Adipocyte (in vitro differentiated cells): ENCODE measurements at regions not wholly inside any gene's neighbourhood (a gene's known extent, or its start where the extent isn't known, plus 50 kb on each side); places are given as distances from the start of the nearest gene placed in this dataset.
"Not testable (repeated sequence)": the region's sequence is repeated elsewhere in the genome, so short reads cannot be mapped to it uniquely, and the experiment has no call there.

ENCODE experiments used
- DNase-seq: peaks from one replicate; pipeline ENCODE4 v3.0.0-alpha.2; 2015; ENCODE audit warnings: low read depth
- H3K27me3 ChIP-seq: replicated peaks from 2 replicates; pipeline ENCODE4 v1.7.0; 2013; ENCODE audit warnings: mild to moderate bottlenecking, low read length, moderate library complexity; ENCODE audit not compliant: control insufficient read depth, insufficient read depth
- H3K36me3 ChIP-seq: 2 replicates; pipeline ENCODE4 v1.7.0; 2013; ENCODE audit warnings: low read length, mild to moderate bottlenecking, moderate library complexity; ENCODE audit not compliant: control insufficient read depth, insufficient read depth, severe bottlenecking
- H3K4me1 ChIP-seq: 2 replicates; pipeline ENCODE4 v1.7.0; 2013; ENCODE audit warnings: mild to moderate bottlenecking, low read length, moderate library complexity; ENCODE audit not compliant: control insufficient read depth, insufficient read depth
- H3K4me3 ChIP-seq: 2 replicates; pipeline ENCODE4 v1.7.0; 2013; ENCODE audit warnings: mild to moderate bottlenecking, low read length, moderate library complexity
- H3K9ac ChIP-seq: 2 replicates; pipeline ENCODE4 v1.7.0; 2013; ENCODE audit warnings: mild to moderate bottlenecking, low read length, moderate library complexity
- H3K9me3 ChIP-seq: 2 replicates; pipeline ENCODE4 v1.7.0; 2013; ENCODE audit warnings: mild to moderate bottlenecking, low read length, moderate library complexity; ENCODE audit not compliant: control insufficient read depth

DNA sequence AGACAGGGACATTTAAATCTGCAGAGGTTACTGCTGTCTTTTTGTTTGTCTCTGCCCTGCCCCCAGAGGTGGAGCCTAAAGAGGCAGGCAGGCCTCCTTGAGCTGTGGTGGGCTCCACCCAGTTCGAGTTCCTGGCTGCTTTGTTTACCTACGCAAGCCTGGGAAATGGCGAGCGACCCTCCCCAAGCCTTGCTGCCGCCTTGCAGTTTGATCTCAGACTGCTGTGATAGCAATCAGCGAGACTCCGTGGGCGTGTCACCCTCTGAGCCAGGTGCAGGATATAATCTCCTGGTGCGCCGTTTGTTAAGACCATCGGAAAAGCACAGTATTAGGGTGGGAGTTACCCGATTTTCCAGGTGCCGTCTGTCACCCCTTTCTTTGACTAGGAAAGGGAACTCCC, 93.3 kb downstream of the ANKRD30BL start:
- not testable (repeated sequence) for H3K4me3 ChIP-seq, H3K9ac ChIP-seq, H3K27me3 ChIP-seq, DNase-seq, H3K9me3 ChIP-seq, H3K36me3 ChIP-seq, H3K4me1 ChIP-seq

DNA sequence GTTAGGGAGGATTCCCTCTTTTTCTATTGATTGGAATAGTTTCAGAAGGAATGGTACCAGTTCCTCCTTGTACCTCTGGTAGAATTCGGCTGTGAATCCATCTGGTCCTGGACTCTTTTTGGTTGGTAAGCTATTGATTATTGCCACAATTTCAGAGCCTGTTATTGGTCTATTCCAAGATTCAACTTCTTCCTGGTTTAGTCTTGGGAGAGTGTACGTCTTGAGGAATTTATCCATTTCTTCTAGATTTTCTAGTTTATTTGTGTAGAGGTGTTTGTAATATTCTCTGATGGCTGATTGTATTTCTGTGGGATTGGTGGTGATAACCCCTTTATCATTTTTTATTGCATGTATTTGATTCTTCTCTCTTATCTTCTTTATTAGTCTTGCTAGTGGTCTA, 96.4 kb downstream of the ANKRD30BL start:
- not testable (repeated sequence) for H3K4me1 ChIP-seq, H3K9me3 ChIP-seq, H3K27me3 ChIP-seq, H3K36me3 ChIP-seq, H3K4me3 ChIP-seq, H3K9ac ChIP-seq
- peak; percentile 8 for DNase-seq

DNA sequence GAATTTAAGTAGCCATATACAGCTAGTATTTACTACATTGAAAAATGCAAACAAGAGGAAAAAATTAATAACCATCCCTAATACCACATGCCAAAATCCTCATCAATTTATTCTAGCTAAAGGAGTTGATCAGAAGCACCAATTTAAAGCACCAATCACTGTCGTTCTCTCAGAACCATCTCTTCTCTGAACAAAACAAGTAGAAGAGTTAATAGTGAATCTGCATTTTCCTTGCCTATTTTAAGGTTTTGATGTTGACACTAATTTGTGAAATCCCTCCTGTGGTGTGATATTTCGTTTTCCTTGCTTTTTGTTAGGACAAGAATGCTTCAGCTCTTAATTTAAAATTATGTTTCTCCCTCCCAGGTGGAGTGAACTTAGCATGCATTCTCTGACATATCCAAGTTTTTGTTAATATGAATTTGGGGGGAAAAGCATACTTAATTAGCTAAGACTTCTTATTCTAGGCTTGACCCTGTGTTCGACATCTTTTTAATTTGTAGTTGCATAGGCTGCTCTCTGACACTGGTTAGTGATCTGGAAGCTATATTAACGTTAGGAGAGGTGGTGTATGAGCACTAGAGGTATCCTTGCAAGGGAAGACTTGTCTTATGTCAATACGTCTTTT, 122.0 kb downstream of the ANKRD30BL start:
- H3K4me3 ChIP-seq, H3K9me3 ChIP-seq, DNase-seq, H3K4me1 ChIP-seq, H3K9ac ChIP-seq, H3K36me3 ChIP-seq: not testable (repeated sequence)
- peaks cover 16% of the 10 kb centered on the region for H3K27me3 ChIP-seq

DNA sequence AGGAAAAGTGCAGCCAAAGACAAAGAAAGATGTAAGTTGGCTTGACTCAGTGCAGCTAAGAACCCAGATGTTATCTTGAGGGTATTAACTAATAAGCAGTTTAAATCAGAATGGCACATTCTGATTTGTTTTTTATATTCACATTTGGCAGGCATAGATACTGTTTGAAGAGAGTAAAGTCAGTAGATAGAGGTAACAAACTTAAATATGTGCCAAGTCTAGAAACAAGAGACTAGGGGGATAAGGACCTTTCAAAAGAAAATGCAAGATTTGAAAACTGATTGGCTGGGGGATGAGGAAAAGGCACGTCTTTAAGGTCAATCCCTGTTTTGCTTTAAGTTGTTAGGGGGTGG, 122.9 kb downstream of the ANKRD30BL start:
- peaks cover 16% of the 10 kb centered on the region for H3K27me3 ChIP-seq
- H3K9me3 ChIP-seq, H3K36me3 ChIP-seq, DNase-seq, H3K4me1 ChIP-seq, H3K9ac ChIP-seq: not testable (repeated sequence)
- peak overlapping the region; percentile 68 for H3K4me3 ChIP-seq

DNA sequence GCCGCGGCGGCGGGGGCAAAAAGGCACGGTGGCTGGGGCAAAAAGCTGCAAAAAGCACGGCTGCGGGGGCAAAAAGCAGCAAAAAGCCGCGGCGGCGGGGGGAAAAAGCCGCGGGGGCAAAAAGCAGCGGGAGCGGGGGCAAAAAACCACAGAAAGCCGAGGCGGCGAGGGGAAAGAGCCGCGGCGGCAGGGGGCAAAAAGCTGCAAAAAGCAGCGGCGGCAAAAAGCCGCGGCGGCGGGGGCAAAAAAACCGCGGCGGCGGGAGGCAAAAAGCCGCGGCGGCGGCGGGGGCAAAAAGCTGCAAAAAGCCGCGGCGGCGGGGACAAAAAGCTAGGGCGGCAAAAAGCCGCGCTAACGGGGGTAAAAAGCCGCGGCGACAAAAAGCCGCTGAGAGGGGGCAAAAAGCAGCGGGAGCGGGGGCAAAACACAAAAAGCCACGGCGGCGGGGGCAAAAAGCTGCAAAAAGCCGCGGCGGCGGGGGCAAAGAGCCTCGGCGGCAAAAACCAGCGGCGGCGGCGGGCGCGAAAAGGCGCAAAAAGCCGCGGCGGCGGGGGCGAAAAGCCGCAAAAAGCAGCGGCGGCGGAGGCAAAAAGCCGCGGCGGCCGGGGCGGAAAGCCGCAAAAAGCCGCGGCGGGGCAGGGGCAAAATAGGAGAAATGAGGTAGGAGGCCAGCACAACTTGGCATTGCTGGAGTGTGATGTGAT, 123.4 kb downstream of the ANKRD30BL start:
- DNase-seq, result peak; percentile 4
- Histone ChIP-seq H3K4me3 (peak overlapping the region; percentile 68), H3K4me1 (no peaks in the 10 kb centered on the region), H3K27me3 (peaks cover 16% of the 10 kb centered on the region), H3K9me3 (peaks cover 2% of the 10 kb centered on the region), H3K9ac (no peak overlapping the region), H3K36me3 (no peaks in the 10 kb centered on the region)

DNA sequence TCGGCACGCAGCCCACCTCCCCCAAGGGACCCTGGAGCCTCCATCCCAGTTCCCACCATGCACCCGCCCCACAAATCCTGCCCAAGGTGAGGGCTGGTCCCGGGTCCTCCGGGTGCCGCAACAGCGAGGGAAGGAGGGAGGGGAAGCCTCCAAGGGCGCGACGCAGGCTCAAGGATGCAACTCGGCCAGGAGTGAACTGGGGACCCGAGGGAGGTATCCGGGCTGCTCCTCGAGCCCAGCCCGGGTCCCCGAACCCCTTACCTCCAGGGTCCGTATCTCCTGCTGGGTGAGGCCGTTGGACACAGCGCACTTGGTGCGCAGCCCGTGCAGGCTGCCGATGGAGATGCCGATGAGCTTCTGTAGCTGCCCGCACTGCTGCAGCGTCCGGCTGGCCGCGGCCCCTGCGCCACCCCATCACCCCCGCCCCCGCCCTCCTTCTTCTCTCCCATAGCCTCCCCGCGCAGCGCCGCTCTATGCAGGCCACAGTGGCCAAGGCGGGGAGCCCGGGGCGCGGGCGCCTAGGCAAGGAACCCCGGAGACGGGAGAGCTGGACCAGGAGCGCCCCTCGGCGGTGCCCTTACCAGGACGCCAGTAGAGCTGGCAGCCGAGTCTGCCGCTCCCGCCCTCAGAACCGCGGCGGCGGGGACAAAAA, 124.1 kb downstream of the ANKRD30BL start:
- DNase-seq, result peak; percentile 38
- H3K36me3 ChIP-seq, result no peaks in the 10 kb centered on the region
- no peak overlapping the region for H3K9ac ChIP-seq
- no peaks in the 10 kb centered on the region for H3K4me1 ChIP-seq
- H3K27me3 ChIP-seq, result peaks cover 16% of the 10 kb centered on the region
- peaks cover 3% of the 10 kb centered on the region for H3K9me3 ChIP-seq
- H3K4me3 ChIP-seq, result peak overlapping the region; percentile 68

DNA sequence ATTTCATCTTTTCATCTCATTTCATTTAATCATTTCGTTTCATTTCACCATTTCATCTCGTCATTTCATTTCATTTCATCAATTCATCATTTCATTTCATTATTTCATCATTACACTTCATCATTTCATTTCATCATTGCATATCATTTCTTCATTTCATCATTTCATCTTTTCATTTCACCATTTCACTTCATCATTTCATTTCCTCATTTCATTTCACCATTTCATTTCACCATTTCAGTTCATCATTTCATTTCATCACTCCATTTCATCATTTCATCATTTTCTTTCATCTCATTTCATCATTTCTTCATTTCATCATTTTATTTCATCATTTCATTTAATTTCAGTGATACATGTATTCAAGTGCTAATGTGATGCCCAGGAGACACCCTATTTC, 127.1 kb downstream of the ANKRD30BL start:
- Histone ChIP-seq H3K4me1 (no peaks in the 10 kb centered on the region), H3K36me3 (no peaks in the 10 kb centered on the region), H3K27me3 (peaks cover 12% of the 10 kb centered on the region), H3K9ac (no peak overlapping the region), H3K4me3 (no peak overlapping the region), H3K9me3 (peaks cover 3% of the 10 kb centered on the region)
- DNase-seq, result no peak

DNA sequence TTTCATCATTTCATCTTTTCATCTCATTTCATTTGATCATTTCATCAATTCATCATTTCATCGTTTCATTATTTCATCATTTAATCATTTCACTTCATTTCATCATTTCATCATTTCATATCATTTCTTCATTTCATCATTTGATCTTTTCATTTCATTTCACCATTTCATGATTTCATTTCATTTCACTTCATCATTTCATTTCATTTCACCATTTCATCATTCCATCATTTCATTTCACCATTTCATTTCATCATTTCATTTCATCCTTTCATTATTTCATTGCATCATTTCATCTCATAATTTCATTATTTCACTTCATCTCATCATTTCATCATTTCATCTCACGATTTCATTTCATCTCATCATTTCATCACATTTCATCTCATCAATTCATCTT, 127.8 kb downstream of the ANKRD30BL start:
- Histone ChIP-seq H3K9ac (no peak overlapping the region), H3K4me1 (no peaks in the 10 kb centered on the region), H3K4me3 (no peak overlapping the region), H3K36me3 (no peaks in the 10 kb centered on the region), H3K9me3 (peaks cover 3% of the 10 kb centered on the region), H3K27me3 (peaks cover 10% of the 10 kb centered on the region)
- DNase-seq, result no peak

DNA sequence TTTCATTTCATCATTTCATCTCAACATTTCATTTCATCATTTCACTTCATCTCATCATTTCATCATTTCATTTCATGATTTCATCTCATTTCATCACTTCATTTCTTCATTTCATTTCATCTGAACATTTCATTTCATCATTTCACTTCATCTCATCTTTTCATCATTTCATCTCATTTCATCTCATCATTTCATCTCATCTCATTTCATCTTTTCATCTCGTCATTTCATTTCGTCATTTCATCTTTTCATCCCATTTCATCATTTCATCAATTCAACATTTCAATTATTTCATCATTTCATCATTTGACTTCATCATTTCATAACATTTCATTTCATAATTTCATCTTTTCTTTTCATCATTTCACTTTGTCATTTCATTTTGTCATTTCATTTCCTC, 128.4 kb downstream of the ANKRD30BL start:
- no peak for DNase-seq
- no peak overlapping the region for H3K9ac ChIP-seq

DNA sequence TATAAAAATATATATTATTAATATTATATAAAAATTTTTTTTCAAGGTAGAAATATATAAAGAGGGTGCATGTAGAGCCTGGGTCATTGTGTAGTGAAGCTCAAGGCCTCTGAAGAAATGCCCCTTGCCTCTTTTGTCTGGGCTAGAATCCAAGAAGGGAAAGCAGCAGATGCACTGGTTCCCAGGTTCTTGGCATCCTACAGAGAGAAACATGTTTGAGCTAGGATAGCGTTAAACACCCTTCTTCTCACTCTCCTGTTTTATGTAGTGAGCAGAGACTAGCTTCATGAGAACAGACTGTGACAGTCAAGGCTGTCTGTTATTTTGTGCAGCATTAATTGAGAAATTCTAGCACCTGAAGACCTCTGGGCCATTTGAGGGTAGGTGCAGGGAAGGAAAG, 149.7 kb downstream of the ANKRD30BL start:
- H3K36me3 ChIP-seq, H3K27me3 ChIP-seq, H3K9me3 ChIP-seq, H3K9ac ChIP-seq, DNase-seq, H3K4me1 ChIP-seq, H3K4me3 ChIP-seq: not testable (repeated sequence)

More for the DNA sequence above, 128.4 kb downstream of the ANKRD30BL start:
- peaks cover 3% of the 10 kb centered on the region for H3K9me3 ChIP-seq
- no peak overlapping the region for H3K4me3 ChIP-seq
- H3K27me3 ChIP-seq, result peaks cover 7% of the 10 kb centered on the region
- H3K4me1 ChIP-seq, result no peaks in the 10 kb centered on the region
- no peaks in the 10 kb centered on the region for H3K36me3 ChIP-seq

DNA sequence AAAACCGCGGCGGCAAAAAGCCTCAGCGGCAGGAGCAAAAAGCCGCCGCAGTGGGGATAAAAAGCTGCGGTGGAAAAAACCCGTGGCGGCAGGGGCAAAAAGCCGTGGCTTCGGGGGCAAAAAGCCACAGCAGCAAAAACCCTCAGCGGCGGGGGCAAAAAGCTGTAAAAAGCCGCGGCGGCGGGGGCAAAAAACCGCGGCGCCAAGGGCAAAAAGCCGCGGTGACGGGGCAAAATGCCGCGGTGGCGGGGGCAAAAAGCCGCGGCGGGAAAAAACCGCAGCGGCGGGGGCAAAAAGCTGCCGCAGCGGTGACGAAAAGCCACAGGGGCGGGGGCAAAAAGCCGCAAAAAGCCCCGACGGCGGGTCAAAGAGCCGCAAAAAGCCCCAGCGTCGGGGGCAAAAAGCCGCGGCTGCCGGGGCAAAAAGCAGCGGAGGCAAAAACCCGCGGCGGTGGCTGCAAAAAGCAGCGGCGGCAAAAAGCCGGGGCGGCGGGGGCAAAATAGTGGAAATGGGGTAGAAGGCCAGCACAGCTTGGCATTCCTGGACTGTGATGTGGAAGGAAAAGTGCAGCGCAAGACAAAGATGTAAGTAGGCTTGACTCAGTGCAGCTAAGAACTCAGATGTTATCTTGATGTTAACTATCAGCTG, 151.8 kb downstream of the ANKRD30BL start:
- Histone ChIP-seq H3K27me3 (peaks cover 6% of the 10 kb centered on the region), H3K36me3 (no peaks in the 10 kb centered on the region), H3K4me1 (no peaks in the 10 kb centered on the region), H3K4me3 (peak overlapping the region; percentile 58), H3K9me3 (peaks cover 2% of the 10 kb centered on the region), H3K9ac (no peak overlapping the region)
- no peak for DNase-seq
